Naive B cell (primary cell): ENCODE measurements at regions not wholly inside any gene's neighbourhood (a gene's known extent, or its start where the extent isn't known, plus 50 kb on each side); places are given as distances from the start of the nearest gene placed in this dataset.

ENCODE experiments used
- ATAC-seq, 2 donors: fragments of 150-1000 bp; cut with Tn5 transposase; 2 replicates each; pipeline ENCODE4 v1.10.0; 2021; ENCODE audit warnings: low read depth in 2 of 2, mild to moderate bottlenecking in 2 of 2, moderate library complexity in 2 of 2
- DNase-seq: peaks from one replicate; pipeline ENCODE4 v3.0.0; 2022
- H3K27ac Mint-ChIP-seq, 6 donors: one replicate each; pipeline ENCODE4 v1.8.0; 2020 to 2022; ENCODE audit warnings: mild to moderate bottlenecking in 6 of 6, mixed read lengths in 6 of 6, moderate library complexity in 5 of 6, inconsistent platforms in 2 of 6
- H3K27me3 Mint-ChIP-seq, 3 donors: one replicate each; pipeline ENCODE4 v1.8.0; 2021 to 2022; ENCODE audit warnings: mixed read lengths in 3 of 3, mild to moderate bottlenecking in 1 of 3
- H3K36me3 Mint-ChIP-seq, 2 donors: one replicate each; pipeline ENCODE4 v1.8.0; 2020 to 2022; ENCODE audit warnings: mixed read lengths in 2 of 2, inconsistent platforms in 1 of 2, mild to moderate bottlenecking in 1 of 2
- H3K4me1 Mint-ChIP-seq, 3 donors: one replicate each; pipeline ENCODE4 v1.8.0; 2020 to 2022; ENCODE audit warnings: mixed read lengths in 3 of 3, inconsistent platforms in 1 of 3, mild to moderate bottlenecking in 1 of 3, moderate library complexity in 1 of 3
- H3K4me3 Mint-ChIP-seq, 8 donors: one replicate each; pipeline ENCODE4 v1.8.0; 2020 to 2022; ENCODE audit warnings: mild to moderate bottlenecking in 8 of 8, mixed read lengths in 8 of 8, moderate library complexity in 8 of 8, inconsistent platforms in 2 of 8
- H3K9me3 Mint-ChIP-seq, 7 donors: one replicate each; pipeline ENCODE4 v1.8.0; 2020 to 2022; ENCODE audit warnings: mixed read lengths in 7 of 7, mild to moderate bottlenecking in 5 of 7, inconsistent platforms in 2 of 7, moderate library complexity in 1 of 7

- no peaks in the 10 kb centered on the region for H3K9me3 Mint-ChIP-seq
- H3K36me3 Mint-ChIP-seq, result no peaks in the 10 kb centered on the region
These were observed 179.0 kb downstream of the TAF11L14 start for GRCh38 chr5:17813214-17813613.

GRCh38 chr5:17816505-17816904 lies 182.2 kb downstream of the TAF11L14 start:
- Mint-ChIP-seq H3K27ac (no peak overlapping the region), H3K9me3 (peaks cover 0 to 2% (median 0%) of the 10 kb centered on the region in 7 donors)
- ATAC-seq, result no peak

More at GRCh38 chr5:17813214-17813613, 179.0 kb downstream of the TAF11L14 start:
- no peak overlapping the region for H3K4me3 Mint-ChIP-seq
- no peaks in the 10 kb centered on the region for H3K4me1 Mint-ChIP-seq
- H3K27ac Mint-ChIP-seq, result no peak overlapping the region
- ATAC-seq (no peak), DNase-seq (no peak)
- peaks cover 0 to 4% (median 0%) of the 10 kb centered on the region in 3 donors for H3K27me3 Mint-ChIP-seq

GRCh38 chr5:17816944-17817343 lies 182.7 kb downstream of the TAF11L14 start:
- H3K4me1 Mint-ChIP-seq, result no peaks in the 10 kb centered on the region
- ATAC-seq (no peak), DNase-seq (no peak)
- H3K27me3 Mint-ChIP-seq, result peaks cover 4 to 11% (median 7%) of the 10 kb centered on the region in 3 donors
- no peaks in the 10 kb centered on the region for H3K36me3 Mint-ChIP-seq
- H3K27ac Mint-ChIP-seq, result no peak overlapping the region
- peaks cover 0 to 2% (median 0%) of the 10 kb centered on the region in 7 donors for H3K9me3 Mint-ChIP-seq
- no peak overlapping the region for H3K4me3 Mint-ChIP-seq

More at GRCh38 chr5:17816505-17816904, 182.2 kb downstream of the TAF11L14 start:
- H3K36me3 Mint-ChIP-seq, result no peaks in the 10 kb centered on the region
- H3K4me1 Mint-ChIP-seq, result no peaks in the 10 kb centered on the region
- H3K27me3 Mint-ChIP-seq, result peaks cover 4 to 11% (median 7%) of the 10 kb centered on the region in 3 donors
- H3K4me3 Mint-ChIP-seq, result no peak overlapping the region
- no peak for DNase-seq

- no peaks in the 10 kb centered on the region for H3K4me1 Mint-ChIP-seq
- no peak overlapping the region for H3K4me3 Mint-ChIP-seq
- H3K36me3 Mint-ChIP-seq, result no peaks in the 10 kb centered on the region
- H3K27me3 Mint-ChIP-seq, result peaks cover 1 to 11% (median 7%) of the 10 kb centered on the region in 3 donors
- DNase-seq (no peak), ATAC-seq (no peak)
- H3K9me3 Mint-ChIP-seq, result peaks cover 0 to 2% (median 0%) of the 10 kb centered on the region in 7 donors
- H3K27ac Mint-ChIP-seq, result no peak overlapping the region
These were observed 183.7 kb downstream of the TAF11L14 start for GRCh38 chr5:17817990-17818389.

- Mint-ChIP-seq H3K4me1 (no peaks in the 10 kb centered on the region), H3K27me3 (peaks cover 7 to 11% (median 7%) of the 10 kb centered on the region in 3 donors), H3K9me3 (peaks cover 0 to 2% (median 0%) of the 10 kb centered on the region in 7 donors), H3K27ac (no peak overlapping the region), H3K36me3 (no peaks in the 10 kb centered on the region), H3K4me3 (no peak overlapping the region)
- no peak for ATAC-seq
- DNase-seq, result no peak
These were observed 185.5 kb downstream of the TAF11L14 start for GRCh38 chr5:17819783-17820182.

- H3K27ac Mint-ChIP-seq, result peak overlapping the region in 1 of 6 donors; percentile 34
- DNase-seq, result no peak
- H3K4me1 Mint-ChIP-seq, result no peaks in the 10 kb centered on the region
- H3K9me3 Mint-ChIP-seq, result peaks cover 0 to 2% (median 0%) of the 10 kb centered on the region in 7 donors
- H3K4me3 Mint-ChIP-seq, result no peak overlapping the region
- H3K36me3 Mint-ChIP-seq, result no peaks in the 10 kb centered on the region
- no peak for ATAC-seq
- H3K27me3 Mint-ChIP-seq, result peaks cover 0 to 7% (median 0%) of the 10 kb centered on the region in 3 donors
These were observed 194.4 kb downstream of the TAF11L14 start for GRCh38 chr5:17828681-17829080.

GRCh38 chr5:17829456-17829855 lies 195.2 kb downstream of the TAF11L14 start:
- no peak for DNase-seq
- peaks cover 0 to 2% (median 0%) of the 10 kb centered on the region in 7 donors for H3K9me3 Mint-ChIP-seq
- ATAC-seq, result no peak
- H3K27me3 Mint-ChIP-seq, result no peaks in the 10 kb centered on the region
- no peaks in the 10 kb centered on the region for H3K4me1 Mint-ChIP-seq
- H3K4me3 Mint-ChIP-seq, result no peak overlapping the region
- H3K27ac Mint-ChIP-seq, result no peak overlapping the region
- no peaks in the 10 kb centered on the region for H3K36me3 Mint-ChIP-seq

GRCh38 chr5:17831279-17831678 lies 197.0 kb downstream of the TAF11L14 start:
- no peak overlapping the region for H3K27ac Mint-ChIP-seq
- ATAC-seq (no peak), DNase-seq (no peak)
- H3K4me1 Mint-ChIP-seq, result no peaks in the 10 kb centered on the region
- peaks cover 0 to 4% (median 0%) of the 10 kb centered on the region in 7 donors for H3K9me3 Mint-ChIP-seq
- H3K36me3 Mint-ChIP-seq, result no peaks in the 10 kb centered on the region
- H3K4me3 Mint-ChIP-seq, result no peak overlapping the region
- no peaks in the 10 kb centered on the region for H3K27me3 Mint-ChIP-seq

GRCh38 chr5:17832949-17833745 lies 198.9 kb downstream of the TAF11L14 start:
- no peaks in the 10 kb centered on the region for H3K4me1 Mint-ChIP-seq
- ATAC-seq (no peak), DNase-seq (no peak)
- H3K4me3 Mint-ChIP-seq, result no peak overlapping the region
- no peaks in the 10 kb centered on the region for H3K27me3 Mint-ChIP-seq
- H3K27ac Mint-ChIP-seq, result no peak overlapping the region
- H3K36me3 Mint-ChIP-seq, result no peaks in the 10 kb centered on the region
- peaks cover 0 to 20% (median 4%) of the 10 kb centered on the region in 7 donors for H3K9me3 Mint-ChIP-seq

- no peak overlapping the region for H3K27ac Mint-ChIP-seq
- no peak overlapping the region for H3K4me3 Mint-ChIP-seq
- DNase-seq (no peak), ATAC-seq (no peak)
- H3K9me3 Mint-ChIP-seq, result peaks cover 0 to 34% (median 8%) of the 10 kb centered on the region in 7 donors
- H3K27me3 Mint-ChIP-seq, result no peaks in the 10 kb centered on the region
- H3K4me1 Mint-ChIP-seq, result no peaks in the 10 kb centered on the region
- no peaks in the 10 kb centered on the region for H3K36me3 Mint-ChIP-seq
These were observed 203.5 kb downstream of the TAF11L14 start for GRCh38 chr5:17837757-17838156.

- H3K4me3 Mint-ChIP-seq, result no peak overlapping the region
- DNase-seq, result no peak
- peaks cover 0 to 41% (median 8%) of the 10 kb centered on the region in 7 donors for H3K9me3 Mint-ChIP-seq
- H3K4me1 Mint-ChIP-seq, result no peaks in the 10 kb centered on the region
- H3K27me3 Mint-ChIP-seq, result no peaks in the 10 kb centered on the region
- H3K36me3 Mint-ChIP-seq, result no peaks in the 10 kb centered on the region
- peak overlapping the region in 1 of 6 donors; percentile 35 for H3K27ac Mint-ChIP-seq
- ATAC-seq, result no peak
These were observed 204.2 kb downstream of the TAF11L14 start for GRCh38 chr5:17838469-17838868.

GRCh38 chr5:17839848-17840247 lies 205.6 kb downstream of the TAF11L14 start:
- Mint-ChIP-seq H3K27me3 (no peaks in the 10 kb centered on the region), H3K4me3 (no peak overlapping the region), H3K36me3 (no peaks in the 10 kb centered on the region), H3K4me1 (no peaks in the 10 kb centered on the region), H3K9me3 (peaks cover 0 to 45% (median 8%) of the 10 kb centered on the region in 7 donors), H3K27ac (no peak overlapping the region)
- ATAC-seq (no peak), DNase-seq (no peak)

GRCh38 chr5:17846496-17846895 lies 212.2 kb downstream of the TAF11L14 start:
- ATAC-seq, result no peak
- H3K27ac Mint-ChIP-seq, result no peak overlapping the region
- H3K4me1 Mint-ChIP-seq, result no peaks in the 10 kb centered on the region
- no peak overlapping the region for H3K4me3 Mint-ChIP-seq
- H3K27me3 Mint-ChIP-seq, result peaks cover 0 to 8% (median 0%) of the 10 kb centered on the region in 3 donors
- H3K9me3 Mint-ChIP-seq, result peaks cover 0 to 26% (median 4%) of the 10 kb centered on the region in 7 donors
- no peaks in the 10 kb centered on the region for H3K36me3 Mint-ChIP-seq
- no peak for DNase-seq

- H3K27me3 Mint-ChIP-seq, result peaks cover 0 to 8% (median 0%) of the 10 kb centered on the region in 3 donors
- DNase-seq (no peak), ATAC-seq (no peak)
- H3K4me3 Mint-ChIP-seq, result no peak overlapping the region
- H3K36me3 Mint-ChIP-seq, result no peaks in the 10 kb centered on the region
- peaks cover 0 to 18% (median 4%) of the 10 kb centered on the region in 7 donors for H3K9me3 Mint-ChIP-seq
- no peaks in the 10 kb centered on the region for H3K4me1 Mint-ChIP-seq
- no peak overlapping the region for H3K27ac Mint-ChIP-seq
These were observed 213.0 kb downstream of the TAF11L14 start for GRCh38 chr5:17847286-17847685.
